Transverse colon (tissue), 4 donors: ENCODE measurements at regions not wholly inside any gene's neighbourhood (a gene's known extent, or its start where the extent isn't known, plus 50 kb on each side); places are given as distances from the start of the nearest gene placed in this dataset.

Experiments used
- CTCF ChIP-seq, 5 experiments: fragments of 200-600 bp in 3 of 5; fragments of 450-650 bp in 2 of 5; sonication (generic) in 3 of 5; IDR thresholded peaks; 1 replicate in 2 of 5; 2 replicates in 3 of 5; pipeline ENCODE4 v1.5.1; 2016 to 2017; ENCODE audit warnings: antibody characterized with exemption in 5 of 5, inconsistent platforms in 3 of 5, mild to moderate bottlenecking in 2 of 5, moderate library complexity in 1 of 5
- EP300 ChIP-seq: sonication (generic); formaldehyde crosslinking; IDR thresholded peaks from one replicate; pipeline ENCODE4 v1.6.1; 2017; ENCODE audit warnings: antibody characterized with exemption, low read depth
- POLR2A ChIP-seq: fragments of 450-650 bp; IDR thresholded peaks from one replicate; pipeline ENCODE4 v1.6.1; 2016; ENCODE audit warnings: antibody characterized with exemption, mild to moderate bottlenecking, moderate library complexity
- POLR2AphosphoS5 ChIP-seq, 3 donors: sonication (generic); formaldehyde crosslinking; IDR thresholded peaks; one replicate each; pipeline ENCODE4 v1.6.1; 2016; ENCODE audit warnings: antibody characterized with exemption in 3 of 3

GRCh38 chr13:22009500-22009899 lies 338.6 kb downstream of the FGF9 start:
- TF ChIP-seq CTCF (IDR thresholded peaks at IDR 0.05) (no peak), POLR2A (no peak), POLR2AphosphoS5 (IDR thresholded peaks at IDR 0.05) (no peak), EP300 (no peak)
